Astrocyte (in vitro differentiated cells and primary cell): ENCODE measurements at regions not wholly inside any gene's neighbourhood (a gene's known extent, or its start where the extent isn't known, plus 50 kb on each side); places are given as distances from the start of the nearest gene placed in this dataset.
"Not testable (repeated sequence)": the region's sequence is repeated elsewhere in the genome, so short reads cannot be mapped to it uniquely, and the experiment has no call there.

Experiments
- DNase-seq: peaks from one replicate; pipeline ENCODE4 v3.0.0-alpha.2; 2010; ENCODE audit warnings: low read depth
- FAIRE-seq: peaks from 2 replicates; lab custom pipeline; 2011; peaks lifted over from hg19 to GRCh38; lab: Jason Lieb, UNC
- H2AFZ ChIP-seq: 2 replicates; pipeline ENCODE4 v1.6.0; 2012; ENCODE audit warnings: low read depth, low read length, inconsistent platforms
- H3K27ac ChIP-seq: 2 replicates; pipeline ENCODE4 v1.5.1; 2011; ENCODE audit warnings: low read depth, low read length, inconsistent platforms
- H3K27me3 ChIP-seq: 2 replicates; pipeline ENCODE4 v1.6.0; 2011; ENCODE audit warnings: low read length, inconsistent platforms; ENCODE audit not compliant: insufficient read depth
- H3K36me3 ChIP-seq: 2 replicates; pipeline ENCODE4 v1.5.1; 2011; ENCODE audit warnings: low read length, inconsistent platforms; ENCODE audit not compliant: insufficient read depth
- H3K4me1 ChIP-seq: 2 replicates; pipeline ENCODE4 v1.5.1; 2011; ENCODE audit warnings: low read length, inconsistent platforms; ENCODE audit not compliant: insufficient read depth
- H3K4me2 ChIP-seq: 2 replicates; pipeline ENCODE4 v1.6.0; 2012; ENCODE audit warnings: low read length, inconsistent platforms
- H3K4me3 ChIP-seq: 2 replicates; pipeline ENCODE4 v1.5.1; 2011; ENCODE audit warnings: low read depth, mild to moderate bottlenecking, low read length, inconsistent platforms; ENCODE audit not compliant: insufficient read depth
- H3K79me2 ChIP-seq: 2 replicates; pipeline ENCODE4 v1.6.0; 2012; ENCODE audit warnings: mild to moderate bottlenecking, low read length, inconsistent platforms; ENCODE audit not compliant: insufficient read depth
- H3K9ac ChIP-seq: 2 replicates; pipeline ENCODE4 v1.6.0; 2012; ENCODE audit warnings: mild to moderate bottlenecking, low read length, inconsistent platforms
- H3K9me3 ChIP-seq: 2 replicates; pipeline ENCODE4 v1.5.1; 2012; ENCODE audit warnings: low read depth, mild to moderate bottlenecking, low read length, inconsistent platforms; ENCODE audit not compliant: insufficient read depth
- H4K20me1 ChIP-seq: 2 replicates; pipeline ENCODE4 v1.6.0; 2012; ENCODE audit warnings: low read length, inconsistent platforms; ENCODE audit not compliant: insufficient read depth
- H3K27ac Mint-ChIP-seq: one replicate; pipeline ENCODE4 v1.8.0; 2021; ENCODE audit warnings: mild to moderate bottlenecking, mixed read lengths; ENCODE audit not compliant: unreplicated experiment
- H3K27me3 Mint-ChIP-seq: one replicate; pipeline ENCODE4 v1.8.0; 2021; ENCODE audit warnings: low read depth, mixed read lengths; ENCODE audit not compliant: unreplicated experiment
- H3K36me3 Mint-ChIP-seq: one replicate; pipeline ENCODE4 v1.8.0; 2021; ENCODE audit warnings: low read depth, mixed read lengths; ENCODE audit not compliant: unreplicated experiment
- H3K4me1 Mint-ChIP-seq: one replicate; pipeline ENCODE4 v1.8.0; 2021; ENCODE audit warnings: low read depth, mixed read lengths; ENCODE audit not compliant: unreplicated experiment
- H3K4me3 Mint-ChIP-seq: one replicate; pipeline ENCODE4 v1.8.0; 2021; ENCODE audit warnings: mild to moderate bottlenecking, moderate library complexity, mixed read lengths; ENCODE audit not compliant: unreplicated experiment
- H3K9me3 Mint-ChIP-seq: one replicate; pipeline ENCODE4 v1.8.0; 2021; ENCODE audit warnings: mild to moderate bottlenecking, mixed read lengths; ENCODE audit not compliant: unreplicated experiment
- CTCF ChIP-seq: IDR thresholded peaks from 2 replicates; pipeline ENCODE4 v1.5.1; 2011; ENCODE audit warnings: low read depth, mild to moderate bottlenecking, inconsistent platforms, low read length, moderate library complexity; ENCODE audit not compliant: insufficient read depth
- EZH2 ChIP-seq: IDR thresholded peaks from 2 replicates; pipeline ENCODE4 v1.6.1; 2012; ENCODE audit warnings: mild to moderate bottlenecking, low read length, inconsistent platforms; ENCODE audit not compliant: insufficient read depth

GRCh38 chr3:157905885-157906284 is 200.3 kb downstream of the SHOX2 start:
- Mint-ChIP-seq H3K27me3 (no peaks in the 10 kb centered on the region), H3K9me3 (peaks cover 2% of the 10 kb centered on the region)
- H3K79me2 ChIP-seq: no peaks in the 10 kb centered on the region

GRCh38 chr3:157902680-157903079 is 203.5 kb downstream of the SHOX2 start:
- H4K20me1 ChIP-seq, H3K4me3 Mint-ChIP-seq, H3K9me3 ChIP-seq, H3K27me3 Mint-ChIP-seq, H3K4me1 ChIP-seq, H3K9ac ChIP-seq, H3K27ac ChIP-seq, H2AFZ ChIP-seq, H3K4me1 Mint-ChIP-seq, H3K27ac Mint-ChIP-seq, H3K4me3 ChIP-seq, H3K4me2 ChIP-seq, FAIRE-seq, H3K9me3 Mint-ChIP-seq, H3K36me3 Mint-ChIP-seq, H3K27me3 ChIP-seq, H3K79me2 ChIP-seq, DNase-seq, H3K36me3 ChIP-seq: not testable (repeated sequence)

More at GRCh38 chr3:157905885-157906284, 200.3 kb downstream of the SHOX2 start:
- Mint-ChIP-seq H3K4me1 (no peaks in the 10 kb centered on the region), H3K4me3 (no peak overlapping the region), H3K27ac (no peak overlapping the region), H3K36me3 (no peaks in the 10 kb centered on the region)
- no peak overlapping the region for H3K27ac ChIP-seq
- no peaks in the 10 kb centered on the region for H3K9me3 ChIP-seq
- H3K36me3 ChIP-seq: no peaks in the 10 kb centered on the region
- TF ChIP-seq EZH2: no peak
- TF ChIP-seq CTCF: no peak
- H3K4me2 ChIP-seq: no peak overlapping the region
- H2AFZ ChIP-seq: no peak overlapping the region
- no peak overlapping the region for H3K4me3 ChIP-seq
- H3K4me1 ChIP-seq: no peaks in the 10 kb centered on the region
- no peak overlapping the region for H3K9ac ChIP-seq
- DNase-seq (no peak), FAIRE-seq (no peak)
- H4K20me1 ChIP-seq: no peaks in the 10 kb centered on the region
- no peaks in the 10 kb centered on the region for H3K27me3 ChIP-seq

GRCh38 chr3:157888040-157888439 is 218.2 kb downstream of the SHOX2 start:
- no peaks in the 10 kb centered on the region for H3K79me2 ChIP-seq
- no peaks in the 10 kb centered on the region for H3K27me3 Mint-ChIP-seq
- H3K4me3 ChIP-seq: no peak overlapping the region
- no peaks in the 10 kb centered on the region for H3K36me3 ChIP-seq
- no peak overlapping the region for H3K27ac ChIP-seq
- H2AFZ ChIP-seq: no peak overlapping the region
- FAIRE-seq: no peak
- no peaks in the 10 kb centered on the region for H3K9me3 ChIP-seq
- no peak overlapping the region for H3K4me3 Mint-ChIP-seq
- H3K4me2 ChIP-seq: no peak overlapping the region
- H3K4me1 ChIP-seq: no peaks in the 10 kb centered on the region
- H3K9me3 Mint-ChIP-seq: no peaks in the 10 kb centered on the region
- H3K4me1 Mint-ChIP-seq: no peaks in the 10 kb centered on the region
- no peak overlapping the region for H3K9ac ChIP-seq
- H3K27ac Mint-ChIP-seq: no peak overlapping the region
- H3K27me3 ChIP-seq: no peaks in the 10 kb centered on the region
- no peak for DNase-seq
- no peaks in the 10 kb centered on the region for H3K36me3 Mint-ChIP-seq
- TF ChIP-seq CTCF (no peak), EZH2 (no peak)
- no peaks in the 10 kb centered on the region for H4K20me1 ChIP-seq
